Renal pelvis (tissue), 1 donor: ENCODE measurements at regions not wholly inside any gene's neighbourhood (a gene's known extent, or its start where the extent isn't known, plus 50 kb on each side); places are given as distances from the start of the nearest gene placed in this dataset.

ENCODE experiments used
- DNase-seq: peaks from one replicate; pipeline ENCODE4 v3.0.0-alpha.2; 2013

DNA sequence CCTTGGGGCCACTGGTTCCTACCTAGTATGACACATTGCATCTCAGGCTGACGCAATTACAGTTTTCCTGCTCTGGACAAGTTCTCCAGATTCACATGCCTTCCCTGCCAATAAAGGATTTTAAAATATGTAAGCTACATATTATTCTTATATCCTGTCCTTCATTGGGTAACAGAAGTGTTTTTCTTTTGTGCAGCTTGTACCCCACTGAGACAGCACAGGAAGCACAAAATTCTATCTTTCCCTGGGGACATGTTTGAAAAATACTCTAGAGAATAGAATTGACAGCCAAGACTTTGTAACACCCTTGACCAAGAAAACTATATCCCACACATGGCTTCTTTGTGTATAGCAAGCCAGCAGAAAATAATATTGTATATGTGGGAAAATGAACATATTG, 456.8 kb downstream of the MAFB start:
- DNase-seq = no peak

DNA sequence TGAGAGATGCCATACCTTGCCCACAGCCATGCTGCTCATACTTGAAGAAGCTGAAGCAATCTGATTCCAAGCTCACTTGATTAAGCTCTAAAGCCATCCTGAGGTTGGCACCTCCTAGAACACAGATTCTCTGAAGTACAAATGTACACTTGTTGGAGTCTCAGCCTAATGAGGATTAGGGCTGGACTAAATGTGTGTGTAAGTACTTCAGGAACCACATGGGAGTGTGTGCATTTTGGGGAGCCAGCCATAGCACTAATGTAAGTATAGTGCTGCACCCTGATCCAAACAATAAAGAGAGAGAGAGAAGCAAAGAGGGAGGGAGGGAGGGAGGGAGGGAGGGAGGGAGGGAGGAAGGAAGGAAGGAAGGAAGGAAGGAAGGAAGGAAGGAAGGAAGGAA, 458.6 kb downstream of the MAFB start:
- no peak for DNase-seq

DNA sequence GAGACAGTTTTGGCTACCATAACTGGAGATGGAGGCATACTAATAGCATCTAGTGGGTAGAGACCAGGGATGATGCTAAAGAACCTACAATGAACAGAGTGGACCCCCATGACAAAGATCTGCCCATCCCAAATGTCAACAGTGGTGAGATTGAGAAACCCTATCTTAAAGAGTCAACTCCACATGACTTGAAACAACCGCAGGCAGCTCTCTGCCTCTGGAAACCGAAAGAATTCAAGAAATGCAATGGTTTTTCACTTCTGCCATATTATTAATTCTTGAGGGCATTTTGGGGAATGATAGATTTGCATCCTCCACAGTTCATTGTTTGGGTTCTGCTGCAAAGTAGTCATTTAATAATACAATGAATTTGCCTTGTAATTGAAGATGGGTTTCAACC, 463.4 kb downstream of the MAFB start:
- no peak for DNase-seq

DNA sequence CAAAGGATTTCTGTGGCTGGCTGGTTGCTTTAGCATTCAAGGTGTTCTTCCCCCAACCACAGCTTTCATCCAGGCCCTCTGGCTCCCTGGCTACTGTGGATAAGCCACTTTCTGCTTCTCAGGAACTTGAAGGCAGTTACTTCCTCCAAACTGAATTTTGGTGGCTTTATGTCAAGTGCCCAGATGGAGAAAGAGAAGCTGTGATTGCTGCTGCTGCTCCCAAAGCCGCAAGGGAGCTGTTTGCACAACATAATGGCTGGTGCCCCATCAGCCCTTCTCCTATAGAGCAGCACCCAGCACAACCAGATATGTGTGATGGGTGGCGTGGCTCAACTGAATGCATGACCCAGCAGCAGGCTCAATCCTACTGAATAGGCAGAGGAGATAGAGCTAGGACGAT, 465.2 kb downstream of the MAFB start:
- no peak for DNase-seq

DNA sequence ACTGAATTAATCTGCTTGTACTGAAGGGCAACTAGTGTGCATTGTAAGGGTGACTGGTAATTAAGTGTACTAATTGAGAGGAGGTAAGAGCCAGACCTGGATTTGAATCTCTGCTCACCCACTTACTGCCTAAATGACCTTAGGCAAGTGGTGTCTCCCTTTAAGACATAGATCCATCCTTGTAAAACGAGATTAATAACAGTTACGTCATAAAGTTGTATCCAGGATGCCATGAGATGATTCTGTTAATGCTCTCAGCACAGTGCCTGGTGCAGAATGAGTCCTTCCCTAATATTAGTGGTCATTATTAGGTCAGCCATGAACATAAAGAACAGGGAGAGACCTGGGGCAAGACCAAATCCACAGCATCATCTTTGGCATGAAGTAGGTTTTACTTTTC, 470.1 kb downstream of the MAFB start:
- no peak for DNase-seq

DNA sequence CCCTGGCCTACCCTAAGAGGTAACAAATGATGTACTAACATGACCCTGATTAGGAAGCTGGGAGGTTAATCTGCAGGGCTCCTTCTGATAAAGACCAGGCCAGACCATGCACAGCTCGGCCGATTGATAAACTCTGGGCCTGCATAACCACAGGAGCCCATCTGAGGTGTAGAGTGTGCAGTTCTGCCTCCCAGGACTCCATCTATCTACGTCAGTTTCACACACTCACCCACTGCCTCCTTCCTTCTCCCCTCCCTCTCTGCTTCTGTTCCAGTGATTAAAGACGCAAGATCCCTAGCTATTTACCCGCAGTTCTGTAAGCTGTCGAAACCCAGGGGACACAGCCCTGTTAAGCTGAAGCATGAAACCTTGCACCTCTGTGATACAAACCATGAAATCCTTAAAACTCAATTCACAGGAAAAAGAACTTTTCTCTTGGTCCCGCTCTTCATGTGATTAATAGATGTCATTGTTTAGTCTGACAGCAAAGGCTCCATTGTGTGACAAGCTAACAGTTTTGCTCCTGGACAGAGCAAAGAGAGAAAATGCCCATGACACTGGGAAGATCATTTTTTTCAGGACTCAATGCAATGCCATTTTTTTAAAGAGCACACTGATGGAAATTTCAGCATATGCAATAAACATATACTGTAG, 470.6 kb downstream of the MAFB start:
- DNase-seq = no peak

DNA sequence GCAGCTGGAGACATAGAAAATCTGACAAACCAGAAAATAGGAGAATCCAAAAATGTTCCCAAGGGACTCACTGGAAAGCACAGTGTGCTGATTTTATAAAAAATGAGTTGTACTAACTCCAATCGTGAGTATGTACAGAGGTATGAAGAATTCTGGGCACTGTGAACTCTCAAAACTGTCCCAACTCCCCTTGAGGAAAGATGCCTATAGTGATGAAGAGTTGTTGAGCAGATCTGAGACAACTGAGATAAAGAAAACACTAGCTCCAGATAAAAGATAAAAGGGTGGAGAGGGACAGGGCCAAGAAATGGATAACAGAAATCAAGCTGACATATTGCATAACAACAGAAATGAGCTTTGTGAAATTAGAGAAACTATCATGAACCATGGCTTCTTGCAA, 481.4 kb downstream of the MAFB start:
- no peak for DNase-seq

DNA sequence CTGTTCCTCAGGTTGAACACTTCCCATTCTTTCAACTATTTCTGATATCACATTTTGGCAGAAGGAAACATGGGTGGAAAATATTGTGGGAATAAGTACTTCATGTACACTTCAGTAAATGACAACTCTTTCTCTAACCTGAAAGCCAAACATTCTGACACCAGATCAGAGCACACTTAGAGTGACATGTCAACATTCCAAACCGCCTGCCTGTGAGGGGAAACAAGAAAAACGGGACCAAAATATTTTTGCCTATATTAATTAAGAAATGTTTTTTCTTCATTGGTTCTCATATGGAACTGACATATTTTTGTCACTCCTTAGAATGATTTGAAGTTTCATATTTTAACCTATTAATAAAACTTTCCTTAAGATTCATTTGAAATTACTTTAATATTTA, 483.1 kb downstream of the MAFB start:
- DNase-seq = no peak

DNA sequence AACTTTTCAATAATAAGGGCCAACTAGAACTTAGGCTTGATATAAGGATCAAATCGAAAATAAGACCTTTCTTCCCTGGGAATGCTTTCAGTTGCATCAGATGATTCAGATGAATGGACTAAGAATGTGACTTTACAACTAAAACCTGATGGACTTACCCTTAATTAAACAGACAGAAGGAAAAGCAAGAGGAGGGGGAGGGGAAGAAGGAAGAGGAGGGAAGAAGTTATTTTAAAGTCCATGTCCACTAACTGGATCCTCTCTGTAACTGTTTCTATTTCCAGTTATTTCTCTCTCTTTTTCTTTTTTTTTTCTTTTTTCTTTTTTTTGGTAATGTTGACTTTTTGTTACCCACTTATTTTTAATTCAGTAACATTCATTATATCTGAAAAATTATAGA, 486.0 kb downstream of the MAFB start:
- no peak for DNase-seq

DNA sequence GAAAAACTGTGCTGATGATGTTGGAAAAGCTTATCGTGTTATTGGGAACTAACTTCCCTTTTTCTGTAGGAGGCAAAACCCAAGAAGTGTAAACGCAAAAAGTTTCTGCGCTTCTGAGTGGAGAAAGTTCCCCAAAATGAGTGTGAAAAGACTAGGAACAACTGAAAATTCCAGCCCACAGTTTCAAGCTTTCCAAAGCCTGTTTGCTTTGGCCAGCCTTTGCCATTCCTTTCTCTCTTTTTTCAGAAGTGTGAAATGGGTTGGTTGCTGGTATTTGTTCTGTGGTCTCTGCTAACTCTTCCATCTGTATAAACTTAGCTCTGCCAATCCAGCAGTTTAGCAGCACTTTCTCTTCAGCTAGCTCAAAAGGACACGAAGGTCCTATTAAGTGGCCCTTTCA, 491.3 kb downstream of the MAFB start:
- peak; percentile 39 for DNase-seq

DNA sequence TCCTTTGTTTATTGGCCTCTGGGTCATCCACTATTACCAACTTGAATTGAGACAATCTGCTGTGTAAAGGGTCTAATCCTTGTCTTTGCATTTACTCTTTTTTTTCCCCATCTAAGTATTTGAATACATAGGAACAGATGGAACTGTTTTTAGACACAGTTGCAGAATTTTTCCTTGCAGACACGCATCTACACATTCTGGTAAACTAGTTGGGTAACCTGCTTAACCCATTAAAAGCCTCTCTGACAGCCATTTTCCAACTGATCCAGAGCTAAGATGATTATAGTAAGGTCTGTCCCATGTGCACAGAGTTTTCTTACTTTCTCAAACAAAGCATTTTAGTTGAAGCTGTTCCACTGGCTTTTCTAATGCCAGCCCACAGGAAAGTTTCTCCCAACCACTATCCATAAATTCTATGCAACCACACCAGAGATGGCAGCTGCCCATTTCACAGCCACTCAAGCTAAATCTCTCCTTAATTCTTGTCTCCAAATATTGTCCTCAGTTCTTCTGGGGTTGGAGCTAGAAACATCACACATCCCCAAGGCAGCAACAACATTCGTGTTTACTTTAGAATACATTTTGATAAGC, 492.1 kb downstream of the MAFB start:
- DNase-seq = no peak

DNA sequence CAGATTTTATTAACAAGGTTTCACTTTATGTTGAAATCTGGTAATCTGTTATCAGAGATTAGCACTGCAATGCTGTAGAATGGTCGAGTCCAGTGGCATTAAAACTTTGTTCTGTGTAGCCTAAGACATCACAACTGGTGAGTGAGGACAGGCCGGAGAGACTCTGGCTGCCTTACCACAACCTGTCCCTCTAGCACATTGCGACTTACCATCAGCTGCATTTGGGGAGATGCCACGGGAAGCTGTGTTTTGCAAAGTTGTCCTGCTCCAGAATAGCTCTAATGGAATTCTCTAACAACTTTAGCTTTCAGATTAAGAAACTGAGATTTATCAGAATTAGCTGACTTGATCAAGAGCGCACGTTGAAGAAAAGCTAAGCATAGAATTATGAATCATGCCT, 493.3 kb downstream of the MAFB start:
- DNase-seq = no peak

DNA sequence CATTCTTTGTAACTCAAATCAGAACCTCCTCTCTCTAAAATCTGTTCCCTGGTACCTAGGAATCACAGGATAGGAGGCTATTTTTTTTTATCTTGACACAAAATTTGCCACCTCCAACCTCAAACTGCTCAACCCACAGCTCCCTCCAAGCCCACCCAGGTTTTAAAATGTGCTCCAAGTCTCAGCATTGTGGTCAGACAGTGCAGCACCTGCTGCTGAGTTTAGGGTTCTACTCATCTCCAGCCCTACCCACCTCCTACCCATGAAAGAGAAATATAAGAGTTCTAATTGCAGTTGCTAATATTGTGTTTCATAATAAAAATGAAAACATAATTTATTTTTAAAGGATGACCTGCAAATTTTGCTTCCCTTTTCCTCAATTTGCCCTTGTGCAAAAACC, 496.5 kb downstream of the MAFB start:
- DNase-seq = no peak

DNA sequence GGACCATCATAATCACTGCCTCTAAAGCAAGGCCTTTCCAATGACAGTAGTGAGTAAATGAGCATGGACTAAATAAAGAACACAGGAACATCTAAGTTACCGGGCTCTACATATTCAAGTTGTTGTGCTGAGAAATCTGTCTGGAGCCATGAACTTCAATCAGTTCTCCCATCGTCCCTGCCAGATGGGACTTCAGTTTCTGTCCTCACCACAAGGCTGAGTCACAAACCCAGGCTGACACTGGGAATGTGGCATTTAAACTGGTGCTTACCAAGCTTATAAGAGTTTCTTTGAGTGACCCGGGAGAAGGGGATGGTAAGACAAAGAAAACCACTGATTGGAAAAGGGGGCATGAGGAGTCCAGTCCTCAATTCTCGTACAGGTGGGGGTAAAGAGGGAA, 497.0 kb downstream of the MAFB start:
- DNase-seq = no peak

DNA sequence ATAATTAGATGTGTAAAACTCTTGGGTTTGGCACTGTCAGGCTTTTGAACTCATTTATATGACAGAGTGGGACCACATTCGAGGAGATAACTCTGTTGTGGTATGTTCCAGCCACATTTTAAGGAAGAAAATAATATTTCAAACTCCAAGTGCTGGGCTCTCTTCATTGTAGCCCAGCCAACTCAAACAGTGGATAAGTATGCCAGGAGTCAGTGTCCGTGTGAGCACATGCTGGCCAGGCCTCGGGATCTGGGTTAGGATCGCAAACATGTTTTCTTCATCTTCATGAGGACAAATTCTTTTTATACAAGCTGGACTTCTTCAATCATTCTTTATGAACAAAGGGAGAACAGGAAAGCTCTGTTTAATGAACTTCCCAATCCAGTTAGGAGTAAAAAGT, 497.5 kb downstream of the MAFB start:
- DNase-seq = no peak

DNA sequence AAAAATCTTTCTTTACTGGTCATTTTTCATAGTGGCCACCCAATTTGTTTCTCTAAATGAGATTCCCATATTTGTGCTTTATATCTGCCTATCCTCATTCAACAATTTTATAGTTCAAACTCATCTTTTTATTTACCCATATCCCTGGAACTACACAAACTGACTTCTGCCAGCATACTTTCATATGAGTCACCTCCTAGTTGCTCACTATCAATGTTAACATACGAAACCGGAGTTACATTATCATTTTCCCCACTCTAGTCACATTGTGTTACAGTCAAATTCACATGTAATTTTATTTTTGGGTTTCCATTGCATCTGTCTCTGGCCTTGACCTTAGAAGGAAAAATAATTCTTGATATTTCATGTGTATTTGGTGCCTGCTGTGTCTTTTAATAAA, 499.4 kb downstream of the MAFB start:
- DNase-seq = no peak

DNA sequence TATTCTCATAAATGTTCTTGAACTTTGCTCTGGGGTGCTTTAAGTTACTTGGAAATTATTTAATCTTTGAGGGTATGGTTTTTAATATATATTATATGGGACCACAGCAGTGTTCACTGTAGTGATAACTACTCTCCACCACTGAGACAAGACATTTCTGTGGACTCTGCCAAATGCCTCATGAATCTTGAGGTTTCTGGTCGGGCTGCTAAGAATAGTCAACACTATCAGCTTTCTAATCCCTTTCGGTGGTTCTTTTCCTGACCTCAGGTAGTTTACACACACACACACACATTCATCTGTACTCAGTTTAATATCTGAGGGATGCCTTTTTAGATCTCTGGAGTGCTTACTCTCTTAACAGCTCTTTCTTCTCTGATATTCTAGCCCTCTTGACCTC, 500.7 kb downstream of the MAFB start:
- no peak for DNase-seq

DNA sequence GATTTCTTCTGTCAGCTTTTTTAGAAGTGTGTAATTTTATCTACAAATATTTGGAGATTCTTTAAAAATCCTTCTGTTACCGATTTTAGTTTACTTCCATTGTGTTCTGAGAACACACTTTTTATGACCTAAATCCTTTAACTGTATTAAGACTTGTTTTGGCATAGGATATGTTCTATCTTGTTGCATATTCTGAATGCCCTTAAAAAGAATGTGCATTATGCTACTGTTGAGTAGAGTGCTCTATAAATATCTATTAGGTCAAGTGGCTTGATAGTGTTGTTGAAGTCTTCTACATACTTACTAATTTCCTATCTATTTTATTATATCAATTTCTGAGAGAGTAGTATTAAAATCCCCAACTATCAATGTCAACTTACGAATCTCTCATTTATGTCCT, 502.2 kb downstream of the MAFB start:
- DNase-seq = no peak

DNA sequence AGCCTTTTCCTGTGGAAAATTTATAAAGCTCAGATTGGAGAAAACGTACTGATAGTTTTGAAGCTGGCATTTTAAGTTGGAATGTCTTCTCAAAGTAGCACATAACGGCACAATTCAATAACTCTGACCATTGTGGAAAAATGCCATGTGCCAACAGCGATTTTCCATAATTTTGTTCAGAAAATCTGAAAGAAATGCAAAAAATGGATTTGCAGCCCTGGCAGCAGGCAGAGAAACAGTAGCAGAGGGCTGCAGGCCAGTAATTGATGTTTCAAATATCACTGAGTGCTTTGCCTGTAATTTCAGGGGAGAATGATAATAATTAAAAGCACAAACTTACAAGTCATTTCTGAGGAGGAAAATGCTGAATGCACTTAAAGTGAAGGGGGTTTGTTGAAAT, 507.4 kb downstream of the MAFB start:
- no peak for DNase-seq

DNA sequence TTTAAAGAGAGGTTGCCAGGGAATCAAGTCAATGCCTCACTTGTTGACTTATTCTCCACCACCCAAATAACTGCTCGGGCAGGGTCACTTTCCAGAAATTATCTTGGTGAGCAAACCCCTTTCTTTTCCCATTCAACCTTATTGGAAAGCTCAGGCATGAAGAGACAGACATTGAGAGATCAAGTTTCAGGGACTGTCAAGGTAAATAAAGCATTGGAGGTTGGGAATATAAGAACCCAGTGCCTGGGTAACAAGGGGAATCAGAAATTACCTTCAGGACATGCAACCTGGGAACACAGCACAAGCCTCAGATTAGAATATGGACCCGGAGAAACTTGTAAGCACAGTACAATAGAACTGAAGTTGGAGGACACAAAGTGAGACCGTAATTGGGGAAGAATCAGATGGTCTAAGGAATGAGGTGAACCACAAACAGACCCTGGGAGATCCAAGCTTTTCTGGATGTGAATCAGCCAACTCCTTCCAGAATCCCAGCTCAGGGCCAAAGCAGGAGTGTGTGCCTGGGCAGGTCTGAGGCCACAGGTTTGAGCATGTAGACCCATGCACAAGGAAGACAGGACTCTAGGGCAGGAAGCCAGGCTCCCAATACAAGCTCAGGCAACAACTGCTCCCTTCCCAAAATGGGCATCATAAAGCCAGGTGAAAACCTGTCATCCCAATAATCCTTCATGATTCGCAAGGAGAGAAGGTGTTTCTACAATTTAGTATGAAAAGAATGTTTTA, 512.8 kb downstream of the MAFB start:
- DNase-seq = no peak

DNA sequence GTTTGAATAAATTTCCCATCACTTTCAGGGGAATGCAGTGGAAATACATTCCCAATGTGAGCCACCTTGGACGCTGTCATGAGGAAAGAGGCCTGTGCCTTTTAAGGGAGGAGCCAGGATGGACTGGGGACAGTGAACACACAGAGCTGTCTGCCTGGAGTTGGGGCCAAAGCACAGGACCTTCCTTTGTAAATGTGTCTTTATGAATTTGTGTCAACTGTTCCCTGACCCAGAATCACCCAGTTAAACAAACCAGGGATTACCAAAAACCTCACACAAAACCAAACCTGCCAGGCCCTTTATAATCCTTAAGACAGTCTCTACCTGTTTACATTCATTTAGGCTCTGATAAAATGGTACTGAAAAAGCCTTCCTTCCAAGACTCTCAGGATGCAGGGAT, 513.7 kb downstream of the MAFB start:
- no peak for DNase-seq

DNA sequence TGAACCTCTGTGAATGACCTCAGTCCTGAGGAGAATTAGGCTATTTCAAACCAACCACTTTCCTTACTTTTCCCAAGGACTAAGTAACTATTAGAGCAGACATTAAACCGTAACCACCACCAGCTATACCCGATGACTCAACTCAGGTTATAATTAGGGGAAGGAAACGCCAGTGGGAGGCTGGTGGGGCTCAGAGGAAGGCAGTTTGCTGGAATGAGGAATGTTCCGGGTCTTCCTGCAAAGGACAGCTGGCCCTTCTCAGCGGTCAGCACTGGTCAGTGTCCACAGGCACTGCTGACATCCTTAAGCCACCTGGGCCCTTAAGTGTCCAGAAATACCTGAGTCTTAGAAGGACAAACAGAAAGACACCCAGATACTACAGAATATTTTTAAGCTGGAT, 515.2 kb downstream of the MAFB start:
- no peak for DNase-seq

DNA sequence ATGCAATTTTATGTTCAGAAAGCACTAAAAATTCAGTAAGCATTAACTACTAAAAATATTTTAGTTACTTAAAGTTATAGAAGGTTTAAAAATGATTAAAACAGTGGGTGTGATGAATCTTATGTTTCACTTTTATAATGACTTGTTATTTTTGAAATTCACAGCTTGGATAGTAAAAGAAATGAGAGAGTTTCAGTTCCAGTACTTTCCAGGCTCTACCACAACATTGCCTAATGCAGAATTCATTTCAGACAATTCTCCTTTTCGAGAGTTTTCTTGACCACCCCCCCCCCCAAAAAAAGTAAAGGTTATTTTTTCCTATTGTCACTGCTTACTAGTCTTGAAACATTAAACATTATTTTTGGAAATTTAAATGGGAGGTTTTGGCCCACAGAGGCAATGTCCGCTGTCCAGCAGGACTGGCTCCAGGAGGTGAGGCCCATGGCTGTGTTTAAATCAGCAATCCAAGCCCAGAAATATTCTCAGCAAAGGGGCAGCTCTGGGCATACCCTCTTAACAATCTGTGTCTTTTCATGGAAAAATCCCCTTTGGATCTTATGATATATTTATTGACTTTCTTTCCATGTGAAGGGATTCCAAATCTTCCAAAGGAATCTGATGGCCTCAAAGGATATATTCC, 519.9 kb downstream of the MAFB start:
- no peak for DNase-seq
